Keratinocyte (primary cell): ENCODE measurements at regions not wholly inside any gene's neighbourhood (a gene's known extent, or its start where the extent isn't known, plus 50 kb on each side); places are given as distances from the start of the nearest gene placed in this dataset.

ENCODE experiments used
- DNase-seq: peaks from one replicate; pipeline ENCODE4 v3.0.0-alpha.2; 2011; ENCODE audit warnings: low read depth, missing footprints, low spot score
- FAIRE-seq: peaks from 2 replicates; lab custom pipeline; 2011; peaks lifted over from hg19 to GRCh38; lab: Jason Lieb, UNC
- H2AFZ ChIP-seq: 2 replicates; pipeline ENCODE4 v1.6.0; 2012; ENCODE audit warnings: low read length, control low read depth, inconsistent platforms; ENCODE audit not compliant: control insufficient read depth
- H3K27ac ChIP-seq: 2 replicates; pipeline ENCODE4 v1.5.1; 2011; ENCODE audit warnings: low read length; ENCODE audit not compliant: control insufficient read depth, insufficient read depth
- H3K27me3 ChIP-seq: 3 replicates; pipeline ENCODE4 v1.6.0; 2011; ENCODE audit warnings: low read length; ENCODE audit not compliant: control insufficient read depth, insufficient read depth; ENCODE audit errors: extremely low read depth
- H3K36me3 ChIP-seq, 2 experiments: 2 replicates in 1 of 2; 3 replicates in 1 of 2; pipeline ENCODE4 v1.5.1; 2011; ENCODE audit warnings: low read length in 2 of 2, mild to moderate bottlenecking in 1 of 2; ENCODE audit not compliant: control insufficient read depth in 2 of 2, insufficient read depth in 2 of 2; ENCODE audit errors: extremely low read depth in 1 of 2
- H3K4me1 ChIP-seq: 3 replicates; pipeline ENCODE4 v1.5.1; 2011; ENCODE audit warnings: low read length; ENCODE audit not compliant: control insufficient read depth, insufficient read depth; ENCODE audit errors: extremely low read depth
- H3K4me2 ChIP-seq: 3 replicates; pipeline ENCODE4 v1.6.0; 2011; ENCODE audit warnings: low read depth, low read length; ENCODE audit not compliant: control insufficient read depth, insufficient read depth; ENCODE audit errors: extremely low read depth
- H3K4me3 ChIP-seq, 3 experiments: fragments of 200-600 bp in 1 of 3; sonication (generic) in 1 of 3; 2 replicates in 2 of 3; 3 replicates in 1 of 3; pipeline ENCODE4 v1.5.1; 2011 to 2016; ENCODE audit warnings: low read length in 3 of 3, mild to moderate bottlenecking in 3 of 3, control low read depth in 2 of 3, inconsistent platforms in 1 of 3, low read depth in 1 of 3, mixed read lengths in 1 of 3, mixed run types in 1 of 3, moderate library complexity in 1 of 3; ENCODE audit not compliant: control insufficient read depth in 2 of 3, insufficient read depth in 2 of 3; ENCODE audit errors: extremely low read depth in 1 of 3
- H3K79me2 ChIP-seq: 2 replicates; pipeline ENCODE4 v1.6.0; 2012; ENCODE audit warnings: low read length; ENCODE audit not compliant: control insufficient read depth, insufficient read depth
- H3K9ac ChIP-seq: 3 replicates; pipeline ENCODE4 v1.6.0; 2011; ENCODE audit warnings: low read length; ENCODE audit not compliant: control insufficient read depth, insufficient read depth; ENCODE audit errors: extremely low read depth
- H3K9me1 ChIP-seq: 3 replicates; pipeline ENCODE4 v1.6.0; 2011; ENCODE audit warnings: low read length; ENCODE audit not compliant: control insufficient read depth, insufficient read depth; ENCODE audit errors: extremely low read depth
- H3K9me3 ChIP-seq: 2 replicates; pipeline ENCODE4 v1.5.1; 2012; ENCODE audit warnings: low read depth, low read length; ENCODE audit not compliant: control insufficient read depth
- H4K20me1 ChIP-seq: 3 replicates; pipeline ENCODE4 v1.6.0; 2011; ENCODE audit warnings: low read length; ENCODE audit not compliant: control insufficient read depth, insufficient read depth; ENCODE audit errors: extremely low read depth
- EZH2 ChIP-seq: IDR thresholded peaks from one replicate; pipeline ENCODE4 v1.6.1; 2012; ENCODE audit warnings: inconsistent platforms, mild to moderate bottlenecking, low read length, moderate library complexity
- dilution Hi-C: fragments of 300-500 bp; cut with MboI; formaldehyde crosslinking; loops from one replicate; pipeline ENCODE4 v1.7.0; 2020; ENCODE audit warnings: low sequenced_read_pairs; ENCODE audit not compliant: extremely low pct_ligation_motif_present
- TF ChIP-seq, protein P1 (sequence below), 3 experiments: IDR thresholded peaks in 1 of 3; conservative IDR thresholded peaks in 1 of 3; optimal IDR thresholded peaks in 1 of 3; 2 replicates in 2 of 3; 3 replicates in 1 of 3; pipeline versions ENCODE3 to v1.5.1; 2011; ENCODE audit warnings: low read length in 3 of 3, mild to moderate bottlenecking in 3 of 3, moderate library complexity in 2 of 3, control low read depth in 1 of 3, inconsistent platforms in 1 of 3; ENCODE audit not compliant: insufficient read depth in 2 of 3; ENCODE audit errors: extremely low read depth in 1 of 3

DNA sequence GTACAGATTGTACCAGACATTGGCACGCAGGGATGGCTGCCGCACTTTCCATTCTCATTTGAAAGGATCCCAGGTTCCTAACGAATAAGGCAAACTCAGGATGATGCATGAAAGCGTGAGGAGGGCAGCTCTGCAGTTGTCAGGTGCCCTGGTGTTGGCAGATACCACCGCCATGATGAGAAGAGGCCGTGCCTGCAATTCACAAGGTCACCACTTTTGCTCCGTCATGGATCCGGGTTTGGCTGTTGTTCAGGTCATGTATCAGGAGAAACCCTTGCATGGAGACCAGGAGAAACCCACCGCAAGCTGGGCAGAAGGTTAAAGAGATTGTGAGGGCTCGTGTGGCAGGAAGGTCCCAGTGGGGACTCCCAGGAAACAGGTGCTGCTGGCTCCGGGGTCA is 233.2 kb downstream of the KLF6 start:
- no peak for FAIRE-seq
- TF ChIP-seq, protein P1, sequence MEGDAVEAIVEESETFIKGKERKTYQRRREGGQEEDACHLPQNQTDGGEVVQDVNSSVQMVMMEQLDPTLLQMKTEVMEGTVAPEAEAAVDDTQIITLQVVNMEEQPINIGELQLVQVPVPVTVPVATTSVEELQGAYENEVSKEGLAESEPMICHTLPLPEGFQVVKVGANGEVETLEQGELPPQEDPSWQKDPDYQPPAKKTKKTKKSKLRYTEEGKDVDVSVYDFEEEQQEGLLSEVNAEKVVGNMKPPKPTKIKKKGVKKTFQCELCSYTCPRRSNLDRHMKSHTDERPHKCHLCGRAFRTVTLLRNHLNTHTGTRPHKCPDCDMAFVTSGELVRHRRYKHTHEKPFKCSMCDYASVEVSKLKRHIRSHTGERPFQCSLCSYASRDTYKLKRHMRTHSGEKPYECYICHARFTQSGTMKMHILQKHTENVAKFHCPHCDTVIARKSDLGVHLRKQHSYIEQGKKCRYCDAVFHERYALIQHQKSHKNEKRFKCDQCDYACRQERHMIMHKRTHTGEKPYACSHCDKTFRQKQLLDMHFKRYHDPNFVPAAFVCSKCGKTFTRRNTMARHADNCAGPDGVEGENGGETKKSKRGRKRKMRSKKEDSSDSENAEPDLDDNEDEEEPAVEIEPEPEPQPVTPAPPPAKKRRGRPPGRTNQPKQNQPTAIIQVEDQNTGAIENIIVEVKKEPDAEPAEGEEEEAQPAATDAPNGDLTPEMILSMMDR (optimal IDR thresholded peaks at IDR 0.05 in 1 of 3, IDR thresholded peaks at IDR 0.05 in 1 of 3, conservative IDR thresholded peaks at IDR 0.05 in 1 of 3; ENCODE audit: extremely low read depth in 1 of 3, insufficient read depth in 2 of 3, low read length in 3 of 3) = no peak
- no peak for TF ChIP-seq EZH2
- dilution Hi-C loops = no loop called here

DNA sequence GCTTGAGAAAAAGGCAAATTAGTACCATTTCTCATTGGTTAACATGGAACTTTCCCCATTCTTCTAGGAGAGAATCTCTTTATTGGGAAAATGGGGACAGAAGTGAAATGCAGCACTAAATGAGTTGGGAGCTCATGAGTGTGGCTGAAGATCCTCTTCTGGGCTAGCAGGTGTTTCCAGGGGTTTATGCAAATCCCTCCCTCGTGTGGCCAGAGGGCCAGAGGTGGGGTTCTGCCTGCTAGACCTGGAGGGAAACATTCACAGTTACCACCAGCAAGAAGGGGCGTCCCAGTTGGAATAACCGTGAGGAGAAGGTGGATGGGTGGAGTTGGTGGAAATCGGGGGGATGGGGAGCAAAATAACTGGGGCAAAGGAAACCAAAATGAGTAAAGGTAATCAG is 235.9 kb downstream of the KLF6 start:
- dilution Hi-C loops = no loop called here
- no peaks in the 10 kb centered on the region for H3K9me3 ChIP-seq
- H3K4me2 ChIP-seq = no peak overlapping the region
- no peaks in the 10 kb centered on the region for H3K4me1 ChIP-seq
- TF ChIP-seq, protein P1 (optimal IDR thresholded peaks at IDR 0.05 in 1 of 3, IDR thresholded peaks at IDR 0.05 in 1 of 3, conservative IDR thresholded peaks at IDR 0.05 in 1 of 3; ENCODE audit: extremely low read depth in 1 of 3, insufficient read depth in 2 of 3, low read length in 3 of 3) = no peak
- TF ChIP-seq EZH2 = no peak
- H3K27me3 ChIP-seq = no peaks in the 10 kb centered on the region
- H4K20me1 ChIP-seq = no peaks in the 10 kb centered on the region
- H3K27ac ChIP-seq = no peak overlapping the region
- DNase-seq = no peak
- no peak overlapping the region for H3K9ac ChIP-seq
- FAIRE-seq = no peak
- no peaks in the 10 kb centered on the region for H3K36me3 ChIP-seq
- H3K9me1 ChIP-seq = no peaks in the 10 kb centered on the region
- H3K4me3 ChIP-seq = no peak overlapping the region
- H2AFZ ChIP-seq = no peak overlapping the region
- no peaks in the 10 kb centered on the region for H3K79me2 ChIP-seq

More for the DNA sequence above, 233.2 kb downstream of the KLF6 start:
- no peak for DNase-seq
- Histone ChIP-seq H3K79me2 (no peaks in the 10 kb centered on the region), H3K4me1 (no peaks in the 10 kb centered on the region), H3K4me3 (no peak overlapping the region), H3K9ac (no peak overlapping the region), H4K20me1 (no peaks in the 10 kb centered on the region), H3K27ac (no peak overlapping the region), H2AFZ (no peak overlapping the region), H3K9me3 (no peaks in the 10 kb centered on the region), H3K27me3 (no peaks in the 10 kb centered on the region), H3K9me1 (no peaks in the 10 kb centered on the region), H3K36me3 (no peaks in the 10 kb centered on the region), H3K4me2 (no peak overlapping the region)
